Right lobe of liver (tissue), 6 donors: ENCODE measurements at regions not wholly inside any gene's neighbourhood (a gene's known extent, or its start where the extent isn't known, plus 50 kb on each side); places are given as distances from the start of the nearest gene placed in this dataset.

ENCODE experiments used
- ATAC-seq, 4 donors: fragments of 200-7000 bp; cut with Tn5 transposase; one replicate each; pipeline ENCODE4 v1.9.1; 2020; ENCODE audit warnings: mild to moderate bottlenecking in 4 of 4, moderate library complexity in 4 of 4
- DNase-seq, 3 donors: peaks; one replicate each; pipeline ENCODE4 v3.0.0-alpha.2; 2020
- H3K27ac ChIP-seq, 3 donors: fragments of 200-600 bp; one replicate each; pipeline ENCODE4 v1.8.0; 2022
- H3K27me3 ChIP-seq, 2 donors: fragments of 200-600 bp; one replicate each; pipeline ENCODE4 v1.8.0; 2022
- H3K36me3 ChIP-seq, 4 donors: fragments of 200-600 bp; sonication (generic) in 1 of 4; one replicate each; pipeline versions ENCODE4 v1.5.1 to v1.8.0; 2017 to 2022; ENCODE audit warnings: control low read depth in 1 of 4
- H3K4me1 ChIP-seq, 4 donors: fragments of 200-600 bp; sonication (generic) in 1 of 4; one replicate each; pipeline versions ENCODE4 v1.5.1 to v1.8.0; 2017 to 2022; ENCODE audit warnings: control low read depth in 1 of 4
- H3K4me3 ChIP-seq, 3 donors: fragments of 200-600 bp; one replicate each; pipeline ENCODE4 v1.8.0; 2022
- H3K9me3 ChIP-seq, 4 donors: fragments of 200-600 bp; sonication (generic) in 1 of 4; one replicate each; pipeline versions ENCODE4 v1.5.1 to v1.8.0; 2017 to 2022; ENCODE audit warnings: control low read depth in 1 of 4
- POLR2A ChIP-seq: fragments of 450-650 bp; IDR thresholded peaks from one replicate; pipeline ENCODE4 v1.6.1; 2017; ENCODE audit warnings: antibody characterized with exemption, mild to moderate bottlenecking
- WGBS: methylation state at CpG from one replicate; pipeline ENCODE4 v1.1.6; 2018; ENCODE audit warnings: low coverage, low lambda C conversion rate; ENCODE audit not compliant: insufficient coverage; ENCODE audit errors: missing lambda C conversion rate; 5-methylcytosine and 5-hydroxymethylcytosine counted together
- intact Hi-C, 2 donors: fragments of 100-400 bp; cut with DNase I; formaldehyde crosslinking; loops; one replicate each; pipeline versions ENCODE4 v1.11.2 to v1.14.1; 2022
- TF ChIP-seq, protein P1 (sequence below), 4 donors: fragments of 200-600 bp in 3 of 4; fragments of 450-650 bp in 1 of 4; IDR thresholded peaks; one replicate each; pipeline versions ENCODE4 v1.5.1 to v1.8.0; 2016 to 2022; ENCODE audit warnings: antibody characterized with exemption in 4 of 4, mild to moderate bottlenecking in 2 of 4
- donor health status: DM: no; HTN: yes; CAD: no.
- donor health status: DM: no; HTN: no; CAD: no.
- donor health status: DM: no; HTN: no; CAD: no.
- donor health status: DM: no; HTN: yes; CAD: no.
- donor health status: DM: no; HTN: yes; CAD: no.

DNA sequence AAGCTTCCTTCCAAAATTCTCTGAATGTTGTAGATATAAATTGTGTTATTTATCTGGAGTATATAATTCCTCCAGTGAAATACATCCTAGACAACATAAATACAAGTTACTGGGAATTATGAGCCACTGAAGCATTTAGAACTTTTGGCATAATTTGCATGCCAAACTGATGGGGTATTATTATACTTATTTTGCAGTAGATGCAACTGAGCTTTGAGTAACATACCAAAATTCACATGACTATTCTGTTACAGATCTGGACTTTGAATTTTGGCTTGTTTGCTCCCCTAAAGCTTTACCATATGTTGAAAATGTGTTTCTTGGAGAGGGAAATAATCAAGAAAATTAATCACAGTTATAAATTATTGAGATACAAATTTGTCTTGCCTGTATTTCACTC, 372.5 kb downstream of the CDH11 start:
- no peaks in the 10 kb centered on the region for H3K27me3 ChIP-seq

DNA sequence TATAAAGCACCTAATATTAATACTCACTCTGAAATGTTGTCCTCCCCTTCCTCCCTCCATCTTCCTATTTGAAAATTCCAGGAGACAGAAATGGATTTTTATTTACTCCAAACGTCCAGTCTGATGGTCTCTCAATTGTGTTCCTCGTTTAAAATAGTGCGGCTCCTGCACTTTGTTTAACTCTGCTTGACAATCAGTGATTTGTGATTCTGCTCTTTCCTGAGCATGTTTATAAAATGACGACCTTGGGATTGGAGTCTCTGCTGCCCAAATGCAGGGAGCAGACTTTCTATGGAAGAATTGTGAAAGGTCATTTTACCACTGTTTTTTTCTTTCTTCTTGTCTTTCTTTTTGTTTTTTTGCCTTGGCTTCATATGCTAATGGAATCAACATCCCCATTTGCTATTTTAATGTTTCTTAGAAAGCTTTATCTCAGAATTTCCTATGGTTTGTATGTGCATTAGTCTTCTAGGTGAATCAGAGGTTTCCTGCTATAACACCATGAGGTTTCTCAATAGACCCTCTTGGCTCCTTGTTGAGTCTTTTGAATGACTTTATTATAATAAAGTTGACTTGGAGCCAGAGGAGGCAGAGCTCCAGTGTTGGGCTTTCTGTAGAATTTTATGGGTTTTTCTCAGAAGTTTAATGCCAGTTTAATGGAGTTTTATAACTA, 376.5 kb downstream of the CDH11 start:
- 14% methylated on average over 4 of the region's 4 CpGs for WGBS
- intact Hi-C loops: no loop called here
- Histone ChIP-seq H3K4me3 (no peak overlapping the region), H3K36me3 (no peaks in the 10 kb centered on the region), H3K27ac (no peak overlapping the region), H3K4me1 (no peaks in the 10 kb centered on the region), H3K27me3 (no peaks in the 10 kb centered on the region), H3K9me3 (no peaks in the 10 kb centered on the region)
- TF ChIP-seq, protein P1, sequence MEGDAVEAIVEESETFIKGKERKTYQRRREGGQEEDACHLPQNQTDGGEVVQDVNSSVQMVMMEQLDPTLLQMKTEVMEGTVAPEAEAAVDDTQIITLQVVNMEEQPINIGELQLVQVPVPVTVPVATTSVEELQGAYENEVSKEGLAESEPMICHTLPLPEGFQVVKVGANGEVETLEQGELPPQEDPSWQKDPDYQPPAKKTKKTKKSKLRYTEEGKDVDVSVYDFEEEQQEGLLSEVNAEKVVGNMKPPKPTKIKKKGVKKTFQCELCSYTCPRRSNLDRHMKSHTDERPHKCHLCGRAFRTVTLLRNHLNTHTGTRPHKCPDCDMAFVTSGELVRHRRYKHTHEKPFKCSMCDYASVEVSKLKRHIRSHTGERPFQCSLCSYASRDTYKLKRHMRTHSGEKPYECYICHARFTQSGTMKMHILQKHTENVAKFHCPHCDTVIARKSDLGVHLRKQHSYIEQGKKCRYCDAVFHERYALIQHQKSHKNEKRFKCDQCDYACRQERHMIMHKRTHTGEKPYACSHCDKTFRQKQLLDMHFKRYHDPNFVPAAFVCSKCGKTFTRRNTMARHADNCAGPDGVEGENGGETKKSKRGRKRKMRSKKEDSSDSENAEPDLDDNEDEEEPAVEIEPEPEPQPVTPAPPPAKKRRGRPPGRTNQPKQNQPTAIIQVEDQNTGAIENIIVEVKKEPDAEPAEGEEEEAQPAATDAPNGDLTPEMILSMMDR (IDR thresholded peaks at IDR 0.05): no peak
- TF ChIP-seq POLR2A: no peak
- DNase-seq: no peak
- no peak for ATAC-seq

More for the DNA sequence above, 372.5 kb downstream of the CDH11 start:
- no peak for ATAC-seq
- DNase-seq: no peak
- Histone ChIP-seq H3K4me1 (no peaks in the 10 kb centered on the region), H3K9me3 (no peaks in the 10 kb centered on the region), H3K27ac (no peak overlapping the region), H3K4me3 (no peak overlapping the region), H3K36me3 (no peaks in the 10 kb centered on the region)
- intact Hi-C loops: no loop called here
- TF ChIP-seq, protein P1 (IDR thresholded peaks at IDR 0.05): no peak
- no peak for TF ChIP-seq POLR2A

DNA sequence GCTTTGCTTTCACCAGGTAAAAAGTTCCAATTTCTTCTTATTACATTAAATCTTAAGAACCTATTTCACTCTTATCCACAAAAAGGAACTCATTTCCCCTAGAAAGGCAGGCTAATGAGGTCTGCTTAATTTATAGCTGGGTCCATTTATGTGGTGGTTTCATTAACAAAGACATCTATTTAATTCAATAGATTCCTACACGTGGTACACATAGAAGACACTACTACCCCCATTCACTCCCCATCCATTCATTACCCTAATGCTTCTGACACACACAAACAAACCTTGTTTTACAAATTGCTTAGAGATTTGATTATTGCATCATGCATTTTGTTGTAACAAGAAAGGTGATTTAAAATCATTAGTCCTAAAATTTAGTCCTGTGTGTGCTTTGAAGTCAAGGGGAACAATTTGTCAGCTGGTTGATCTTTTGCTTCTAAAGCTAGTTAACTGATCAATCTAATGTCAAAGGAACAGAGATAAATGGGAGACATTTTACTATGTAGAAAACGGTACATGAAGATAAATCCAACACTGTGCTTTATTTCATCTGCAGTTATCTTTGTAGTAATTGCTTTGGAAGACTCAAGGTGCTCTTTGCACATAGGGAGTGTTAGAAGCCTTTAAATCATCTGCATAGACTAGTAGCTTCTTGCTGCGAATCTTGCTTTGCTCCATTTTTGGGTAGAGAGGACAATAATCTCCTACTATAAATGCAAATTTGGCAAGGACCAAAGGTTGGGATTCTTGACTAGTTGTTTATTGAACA, 379.2 kb downstream of the CDH11 start:
- H3K4me3 ChIP-seq: no peak overlapping the region
- H3K36me3 ChIP-seq: no peaks in the 10 kb centered on the region
- intact Hi-C loops: no loop called here
- whole genome bisulfite sequencing: 30% methylated on average over 3 of the region's 3 CpGs
- H3K27ac ChIP-seq: no peak overlapping the region
- no peaks in the 10 kb centered on the region for H3K9me3 ChIP-seq
- TF ChIP-seq POLR2A: no peak
- TF ChIP-seq, protein P1 (IDR thresholded peaks at IDR 0.05): no peak
- no peaks in the 10 kb centered on the region for H3K27me3 ChIP-seq
- ATAC-seq (no peak), DNase-seq (no peak)
- no peaks in the 10 kb centered on the region for H3K4me1 ChIP-seq

DNA sequence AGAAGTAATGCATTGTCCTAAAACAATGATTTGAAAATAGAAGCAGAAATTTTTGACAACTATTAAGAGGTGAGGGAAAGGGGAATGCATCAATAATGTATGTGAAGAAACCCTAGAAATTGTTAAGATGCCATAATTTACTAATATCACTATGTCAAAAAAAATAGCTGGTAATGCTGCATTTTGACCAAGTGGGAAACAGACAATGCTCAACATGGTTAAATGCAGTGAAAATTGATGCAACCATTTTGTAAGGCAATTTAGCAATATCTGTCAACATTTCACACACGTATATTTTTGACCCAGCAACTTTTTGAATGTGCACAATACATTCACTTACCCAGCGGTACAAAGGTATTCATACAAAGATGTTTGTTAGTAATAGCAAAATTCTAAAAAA, 381.6 kb downstream of the CDH11 start:
- no peaks in the 10 kb centered on the region for H3K36me3 ChIP-seq

More for the DNA sequence above, 381.6 kb downstream of the CDH11 start:
- H3K4me3 ChIP-seq: no peak overlapping the region
- intact Hi-C loops: no loop called here
- no peak overlapping the region for H3K27ac ChIP-seq
- no peaks in the 10 kb centered on the region for H3K27me3 ChIP-seq
- H3K4me1 ChIP-seq: no peaks in the 10 kb centered on the region
- H3K9me3 ChIP-seq: no peaks in the 10 kb centered on the region
- WGBS: 23% methylated on average over 2 of the region's 2 CpGs
- no peak for ATAC-seq
- TF ChIP-seq, protein P1 (IDR thresholded peaks at IDR 0.05): no peak
- TF ChIP-seq POLR2A: no peak
- no peak for DNase-seq
